ENCODE measurements at regions not wholly inside any gene's neighbourhood (a gene's known extent, or its start where the extent isn't known, plus 50 kb on each side); places are given as distances from the start of the nearest gene placed in this dataset.

DNA sequence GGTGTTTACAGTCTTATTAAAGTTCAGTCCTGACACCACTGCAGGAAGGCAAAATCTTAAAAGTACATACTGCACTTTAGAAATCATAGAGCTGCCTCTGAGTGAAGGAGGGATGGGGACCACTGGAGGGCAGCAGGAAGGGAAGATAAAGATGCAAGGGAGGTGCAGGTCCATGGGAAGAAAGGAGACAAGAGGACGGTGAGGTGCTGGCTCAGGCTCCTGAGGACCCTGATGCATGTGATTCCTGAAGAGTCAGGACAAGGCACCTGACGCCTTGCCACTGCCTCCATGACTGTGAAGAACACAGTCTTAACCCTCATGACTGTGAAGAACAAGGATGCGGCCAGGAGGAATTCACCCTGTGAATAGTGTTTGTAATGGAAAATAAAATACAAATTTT is 116.2 kb upstream of the NPAS2 start:
- POLR2A ChIA-PET: no interaction called here
- H3K9me3 ChIP-seq (ENCODE audit: control insufficient read depth, insufficient read depth, low read depth, low read length): no peaks in the 10 kb centered on the region
- H3K4me3 ChIP-seq (ENCODE audit: low read depth, low read length): no peak overlapping the region
- CTCF ChIA-PET: no interaction called here
- H3K36me3 ChIP-seq (ENCODE audit: control insufficient read depth in 2 of 2, insufficient read depth in 1 of 2, low read length in 2 of 2): no peaks in the 10 kb centered on the region
- no peaks in the 10 kb centered on the region for H3K4me1 ChIP-seq (ENCODE audit: control insufficient read depth, insufficient read depth, low read length)
- no peak overlapping the region for H3K27ac ChIP-seq (ENCODE audit: extremely low read depth, low read depth, low read length)
- no peak for TF ChIP-seq SCRT1 (tag by site-specific recombination; IDR thresholded peaks at IDR 0.05; ENCODE audit: borderline replicate concordance)
- TF ChIP-seq, protein P1, sequence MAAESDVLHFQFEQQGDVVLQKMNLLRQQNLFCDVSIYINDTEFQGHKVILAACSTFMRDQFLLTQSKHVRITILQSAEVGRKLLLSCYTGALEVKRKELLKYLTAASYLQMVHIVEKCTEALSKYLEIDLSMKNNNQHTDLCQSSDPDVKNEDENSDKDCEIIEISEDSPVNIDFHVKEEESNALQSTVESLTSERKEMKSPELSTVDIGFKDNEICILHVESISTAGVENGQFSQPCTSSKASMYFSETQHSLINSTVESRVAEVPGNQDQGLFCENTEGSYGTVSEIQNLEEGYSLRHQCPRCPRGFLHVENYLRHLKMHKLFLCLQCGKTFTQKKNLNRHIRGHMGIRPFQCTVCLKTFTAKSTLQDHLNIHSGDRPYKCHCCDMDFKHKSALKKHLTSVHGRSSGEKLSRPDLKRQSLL (tag by site-specific recombination; IDR thresholded peaks at IDR 0.05): no peak
- TF ChIP-seq YY1 (tag by site-specific recombination; IDR thresholded peaks at IDR 0.05): no peak
- TF ChIP-seq ZNF2 (tag by site-specific recombination; IDR thresholded peaks at IDR 0.05): no peak
- no peak for TF ChIP-seq ZNF366 (tag by site-specific recombination; conservative IDR thresholded peaks at IDR 0.05)
- no peak for TF ChIP-seq ZNF529 (tag by site-specific recombination; IDR thresholded peaks at IDR 0.05; ENCODE audit: insufficient replicate concordance)
- TF ChIP-seq ZNF747 (tag by site-specific recombination; IDR thresholded peaks at IDR 0.05): no peak
- no peak for TF ChIP-seq ZNF548 (tag by site-specific recombination; IDR thresholded peaks at IDR 0.05)
- no peak for TF ChIP-seq ZNF426 (tag by site-specific recombination; IDR thresholded peaks at IDR 0.05)
- TF ChIP-seq CTCF (tag by site-specific recombination; IDR thresholded peaks at IDR 0.05): no peak
- TF ChIP-seq TCF7L2 (IDR thresholded peaks at IDR 0.05; ENCODE audit: borderline replicate concordance, low read depth, low read length): no peak

DNA sequence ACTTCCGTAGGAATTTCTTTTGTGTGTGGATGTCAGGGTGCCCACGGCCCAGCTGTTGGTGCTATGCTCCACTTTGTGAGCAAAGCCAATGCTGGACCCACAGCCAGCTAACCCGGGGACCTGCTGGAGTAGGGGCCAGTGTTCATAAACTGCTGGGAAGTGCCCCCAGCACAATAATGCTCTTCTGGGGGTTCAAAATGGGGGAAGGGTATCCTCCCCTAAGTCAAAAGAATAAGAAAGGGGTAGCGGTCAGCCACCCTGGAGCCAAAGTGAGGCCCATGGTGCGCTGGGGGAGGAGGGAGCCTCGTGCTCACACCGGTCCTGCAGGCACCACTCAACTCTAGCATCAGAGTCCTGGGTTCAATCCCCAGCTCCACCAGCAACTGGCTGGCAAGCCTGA is 115.8 kb upstream of the NPAS2 start:
- no peaks in the 10 kb centered on the region for H3K9me3 ChIP-seq (ENCODE audit: control insufficient read depth, insufficient read depth, low read depth, low read length)
- H3K36me3 ChIP-seq (ENCODE audit: control insufficient read depth in 2 of 2, insufficient read depth in 1 of 2, low read length in 2 of 2): no peaks in the 10 kb centered on the region
- no peak overlapping the region for H3K4me3 ChIP-seq (ENCODE audit: low read depth, low read length)
- no peak for TF ChIP-seq TCF7L2 (IDR thresholded peaks at IDR 0.05; ENCODE audit: borderline replicate concordance, low read depth, low read length)
- TF ChIP-seq CTCF (tag by site-specific recombination; IDR thresholded peaks at IDR 0.05): no peak
- TF ChIP-seq INSM2 (tag by site-specific recombination; IDR thresholded peaks at IDR 0.05): no peak
- TF ChIP-seq ZNF549 (tag by site-specific recombination; IDR thresholded peaks at IDR 0.05): no peak
- no peak for TF ChIP-seq ZNF266 (tag by site-specific recombination; IDR thresholded peaks at IDR 0.05; ENCODE audit: low read depth)
- no peak for TF ChIP-seq FEZF1 (tag by site-specific recombination; IDR thresholded peaks at IDR 0.05)
- CTCF ChIA-PET: no interaction called here
- H3K27ac ChIP-seq (ENCODE audit: extremely low read depth, low read depth, low read length): no peak overlapping the region
- POLR2A ChIA-PET: no interaction called here
- H3K4me1 ChIP-seq (ENCODE audit: control insufficient read depth, insufficient read depth, low read length): no peaks in the 10 kb centered on the region

DNA sequence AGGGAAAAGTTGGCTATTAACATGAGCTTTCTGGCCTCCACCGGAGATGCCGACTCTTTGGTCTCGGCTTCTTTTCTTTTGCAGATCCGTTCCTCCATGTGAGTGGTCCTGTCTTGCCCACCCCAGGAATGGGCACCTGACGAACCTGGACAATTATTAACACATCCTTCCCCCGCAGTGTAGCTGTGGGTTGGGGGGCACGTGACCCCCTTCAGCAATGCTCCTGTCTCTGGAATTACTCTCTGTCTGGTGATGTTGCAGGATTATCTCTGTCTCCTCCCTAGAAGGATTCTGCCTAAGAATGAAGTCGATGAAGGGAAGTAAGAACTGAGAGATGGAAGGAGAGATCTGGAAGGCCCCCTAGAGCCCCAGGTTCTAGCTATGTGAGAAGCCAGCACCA is 115.2 kb upstream of the NPAS2 start:
- CTCF ChIA-PET: interaction anchor here (0.6 kb wide), 1 partner anchor 483 kb away, joined by 3 read pairs; no protein-coding TSS in a partner anchor
- no peaks in the 10 kb centered on the region for H3K36me3 ChIP-seq (ENCODE audit: control insufficient read depth in 2 of 2, insufficient read depth in 1 of 2, low read length in 2 of 2)
- H3K4me1 ChIP-seq (ENCODE audit: control insufficient read depth, insufficient read depth, low read length): no peaks in the 10 kb centered on the region
- H3K9me3 ChIP-seq (ENCODE audit: control insufficient read depth, insufficient read depth, low read depth, low read length): no peaks in the 10 kb centered on the region
- H3K4me3 ChIP-seq (ENCODE audit: low read depth, low read length): no peak overlapping the region
- H3K27ac ChIP-seq (ENCODE audit: extremely low read depth, low read depth, low read length): no peak overlapping the region
- POLR2A ChIA-PET: no interaction called here
- TF ChIP-seq ZBTB20 (tag by site-specific recombination; IDR thresholded peaks at IDR 0.05) (no peak), KLF16 (tag by site-specific recombination; IDR thresholded peaks at IDR 0.05) (no peak), ZNF239 (tag by site-specific recombination; IDR thresholded peaks at IDR 0.05) (no peak), GLI2 (tag by site-specific recombination; IDR thresholded peaks at IDR 0.05; ENCODE audit: borderline replicate concordance, low read depth) (no peak), YY2 (tag by site-specific recombination; IDR thresholded peaks at IDR 0.05) (no peak), ZNF792 (tag by site-specific recombination; IDR thresholded peaks at IDR 0.05) (no peak), RBAK (tag by site-specific recombination; IDR thresholded peaks at IDR 0.05) (no peak), ZNF791 (tag by site-specific recombination; IDR thresholded peaks at IDR 0.05) (no peak), ZFP3 (tag by site-specific recombination; IDR thresholded peaks at IDR 0.05; ENCODE audit: low read depth) (no peak)

Measured in HEK293 (cell line).